RPMI7951 (cell line): ENCODE measurements at regions not wholly inside any gene's neighbourhood (a gene's known extent, or its start where the extent isn't known, plus 50 kb on each side); places are given as distances from the start of the nearest gene placed in this dataset.

Experiments used
- DNase-seq: peaks from one replicate; pipeline ENCODE4 v3.0.0-alpha.2; 2012; ENCODE audit warnings: low read depth

- DNase-seq, result no peak
These were observed 155.6 kb upstream of the TMEM132C start for GRCh38 chr12:128111333-128111732.

GRCh38 chr12:128111951-128112350 is 155.0 kb upstream of the TMEM132C start:
- DNase-seq, result no peak

GRCh38 chr12:128113250-128113649 is 153.7 kb upstream of the TMEM132C start:
- peak; percentile 19 for DNase-seq

- no peak for DNase-seq
These were observed 152.5 kb upstream of the TMEM132C start for GRCh38 chr12:128114485-128114884.

- DNase-seq, result no peak
These were observed 150.4 kb upstream of the TMEM132C start for GRCh38 chr12:128116537-128116936.

- no peak for DNase-seq
These were observed 146.9 kb upstream of the TMEM132C start for GRCh38 chr12:128120035-128120434.

- DNase-seq, result no peak
These were observed 145.5 kb upstream of the TMEM132C start for GRCh38 chr12:128121424-128121823.

GRCh38 chr12:128123096-128123495 is 143.9 kb upstream of the TMEM132C start:
- DNase-seq, result no peak

- DNase-seq, result no peak
These were observed 135.0 kb upstream of the TMEM132C start for GRCh38 chr12:128131955-128132354.

GRCh38 chr12:128133321-128134073 is 133.5 kb upstream of the TMEM132C start:
- DNase-seq, result no peak

- no peak for DNase-seq
These were observed 129.8 kb upstream of the TMEM132C start for GRCh38 chr12:128137140-128137539.

GRCh38 chr12:128138125-128138524 is 128.8 kb upstream of the TMEM132C start:
- no peak for DNase-seq

GRCh38 chr12:128140551-128140950 is 126.4 kb upstream of the TMEM132C start:
- DNase-seq, result peak; percentile 3

GRCh38 chr12:128150961-128151360 is 116.0 kb upstream of the TMEM132C start:
- DNase-seq, result no peak

GRCh38 chr12:128155571-128155970 is 111.4 kb upstream of the TMEM132C start:
- DNase-seq, result no peak

GRCh38 chr12:128163086-128163485 is 103.9 kb upstream of the TMEM132C start:
- no peak for DNase-seq

- no peak for DNase-seq
These were observed 102.4 kb upstream of the TMEM132C start for GRCh38 chr12:128164533-128164932.

- no peak for DNase-seq
These were observed 101.6 kb upstream of the TMEM132C start for GRCh38 chr12:128165387-128165786.

GRCh38 chr12:128168273-128168672 is 98.7 kb upstream of the TMEM132C start:
- DNase-seq, result no peak

GRCh38 chr12:128170181-128170580 is 96.8 kb upstream of the TMEM132C start:
- no peak for DNase-seq

GRCh38 chr12:128178565-128178964 is 88.4 kb upstream of the TMEM132C start:
- no peak for DNase-seq

GRCh38 chr12:128178966-128179365 is 88.0 kb upstream of the TMEM132C start:
- DNase-seq, result peak; percentile 3

- no peak for DNase-seq
These were observed 86.8 kb upstream of the TMEM132C start for GRCh38 chr12:128180166-128180565.

- no peak for DNase-seq
These were observed 76.9 kb upstream of the TMEM132C start for GRCh38 chr12:128190052-128190451.
